HCT116 (cell line): ENCODE measurements at regions not wholly inside any gene's neighbourhood (a gene's known extent, or its start where the extent isn't known, plus 50 kb on each side); places are given as distances from the start of the nearest gene placed in this dataset.

Source experiments
- ATAC-seq: fragments of 200-7000 bp; cut with Tn5 transposase; 2 replicates; pipeline ENCODE4 v1.9.1; 2020; ENCODE audit warnings: mild to moderate bottlenecking, moderate library complexity
- BruUV-seq: library from RNA; stranded (reverse); fragments of 400-500 nt; replicated peaks from 2 replicates; lab custom pipeline; 2021; lab: Mats Ljungman, UMichigan
- CTCF ChIA-PET: fragments of 300-600 bp; sonication (Branson Sonifier 250); formaldehyde crosslinking; loops from one replicate; lab custom pipeline; 2021; ENCODE audit warnings: antibody characterized with exemption; lab: Charles Lee
- POLR2A ChIA-PET: fragments of 300-600, 350-600 bp; sonication (Branson Sonifier 250); formaldehyde crosslinking; loops from one replicate; lab custom pipeline; 2021; ENCODE audit warnings: antibody characterized with exemption; lab: Charles Lee
- RAD21 ChIA-PET, 2 experiments: fragments of 300-600 bp; sonication (Branson Sonifier 250); formaldehyde crosslinking; loops; one replicate each; lab custom pipeline; 2023; ENCODE audit warnings: low total read pairs in 2 of 2; ENCODE audit not compliant: uncharacterized antibody in 2 of 2, unreplicated experiment in 2 of 2, low non-redundant PET in 1 of 2; lab: Charles Lee
- DNase-seq: peaks from one replicate; pipeline ENCODE4 v3.0.0-alpha.2; 2010; ENCODE audit warnings: low read depth, low spot score
- H2AFZ ChIP-seq: fragments of 200-600 bp; shearing (Covaris generic), sonication (generic); 2 replicates; pipeline ENCODE4 v1.6.1; 2017; ENCODE audit warnings: low read depth, mixed run types, mixed read lengths, antibody characterized with exemption, low read length; ENCODE audit not compliant: poor library complexity, severe bottlenecking
- H3K27ac ChIP-seq: 2 replicates; pipeline ENCODE4 v1.5.1; 2012; ENCODE audit warnings: low read depth, low read length
- H3K27me3 ChIP-seq: fragments of 200-600 bp; sonication (generic); 2 replicates; pipeline ENCODE4 v1.6.1; 2016; ENCODE audit warnings: mixed run types, low read length, mixed read lengths; ENCODE audit not compliant: insufficient read depth
- H3K36me3 ChIP-seq, 2 experiments: fragments of 200-500 bp in 1 of 2; fragments of 200-600 bp in 1 of 2; sonication (Bioruptor generic) in 1 of 2; sonication (generic) in 1 of 2; 2 replicates each; pipeline versions ENCODE4 v1.5.1 to v1.6.1; 2014 to 2016; ENCODE audit warnings: low read length in 2 of 2, inconsistent platforms in 1 of 2, mixed read lengths in 1 of 2, mixed run types in 1 of 2; ENCODE audit not compliant: insufficient read depth in 2 of 2, control insufficient read depth in 1 of 2
- H3K4me1 ChIP-seq, 2 experiments: fragments of 200-600 bp in 1 of 2; sonication (generic) in 1 of 2; 2 replicates each; pipeline versions ENCODE4 v1.5.1 to v1.6.1; 2012 to 2017; ENCODE audit warnings: low read length in 2 of 2, inconsistent platforms in 1 of 2, mild to moderate bottlenecking in 1 of 2, mixed read lengths in 1 of 2, mixed run types in 1 of 2, moderate library complexity in 1 of 2; ENCODE audit not compliant: insufficient read depth in 2 of 2, control insufficient read depth in 1 of 2
- H3K4me2 ChIP-seq: fragments of 200-600 bp; sonication (generic); 2 replicates; pipeline ENCODE4 v1.6.1; 2017; ENCODE audit warnings: mixed run types, low read length, mixed read lengths
- H3K4me3 ChIP-seq, 2 experiments: fragments of 200-600 bp in 1 of 2; sonication (generic) in 1 of 2; replicated peaks in 1 of 2; 2 replicates each; pipeline ENCODE4 v1.5.1; 2011 to 2016; ENCODE audit warnings: low read length in 2 of 2, control low read depth in 1 of 2, low read depth in 1 of 2, mild to moderate bottlenecking in 1 of 2, mixed read lengths in 1 of 2, mixed run types in 1 of 2
- H3K79me2 ChIP-seq: fragments of 200-600 bp; sonication (generic); 2 replicates; pipeline ENCODE4 v1.6.1; 2017; ENCODE audit warnings: mild to moderate bottlenecking, mixed run types, low read length, moderate library complexity, mixed read lengths; ENCODE audit not compliant: insufficient read depth
- H3K9ac ChIP-seq: fragments of 200-600 bp; sonication (generic); 2 replicates; pipeline ENCODE4 v1.6.1; 2016; ENCODE audit warnings: low read length, mixed read lengths
- H3K9me2 ChIP-seq: fragments of 200-600 bp; sonication (generic), shearing (Covaris generic); 2 replicates; pipeline ENCODE4 v1.6.1; 2017; ENCODE audit warnings: mixed run types, mild to moderate bottlenecking, moderate library complexity; ENCODE audit not compliant: insufficient read depth
- H3K9me3 ChIP-seq, 2 experiments: fragments of 200-500 bp in 1 of 2; fragments of 200-600 bp in 1 of 2; sonication (Bioruptor generic) in 1 of 2; sonication (generic) in 1 of 2; 2 replicates each; pipeline ENCODE4 v1.6.1; 2014 to 2017; ENCODE audit warnings: low read length in 2 of 2, mixed read lengths in 2 of 2, inconsistent platforms in 1 of 2, low read depth in 1 of 2, mild to moderate bottlenecking in 1 of 2, mixed run types in 1 of 2, moderate library complexity in 1 of 2; ENCODE audit not compliant: control insufficient read depth in 1 of 2, insufficient read depth in 1 of 2
- H4K20me1 ChIP-seq: fragments of 200-600 bp; sonication (generic), shearing (Covaris generic); 2 replicates; pipeline ENCODE4 v1.6.1; 2017; ENCODE audit warnings: mixed run types, mild to moderate bottlenecking, moderate library complexity; ENCODE audit not compliant: insufficient read depth
- EZH2phosphoT487 ChIP-seq: fragments of 200-600 bp; IDR thresholded peaks from 2 replicates; pipeline ENCODE4 v1.6.1; 2018; ENCODE audit warnings: antibody characterized with exemption, borderline replicate concordance
- JUND ChIP-seq: IDR thresholded peaks from 2 replicates; pipeline ENCODE4 v1.6.1; 2012
- YY1 ChIP-seq: IDR thresholded peaks from 2 replicates; pipeline ENCODE4 v1.6.1; 2011; ENCODE audit warnings: low read length, low read depth, moderate library complexity, mild to moderate bottlenecking; ENCODE audit not compliant: insufficient replicate concordance; ENCODE audit errors: extremely low read depth
- ZFX ChIP-seq: fragments of 450-650 bp; IDR thresholded peaks from 2 replicates; pipeline ENCODE4 v1.6.1; 2017
- intact Hi-C: fragments of 100-400 bp; cut with micrococcal nuclease; formaldehyde crosslinking; loops from 2 replicates; pipeline ENCODE4 v1.10.0; 2022
- TF ChIP-seq, protein P1 (sequence below): IDR thresholded peaks from 2 replicates; pipeline ENCODE4 v1.6.1; 2012
- TF ChIP-seq, protein P2 (sequence below): IDR thresholded peaks from 2 replicates; pipeline ENCODE4 v1.6.1; 2011; ENCODE audit warnings: mild to moderate bottlenecking, low read length, moderate library complexity; ENCODE audit not compliant: insufficient replicate concordance; ENCODE audit errors: extremely low read depth
- TF ChIP-seq, protein P3 (sequence below): IDR thresholded peaks from 2 replicates; pipeline ENCODE4 v1.6.1; 2012
- TF ChIP-seq, protein P4 (sequence below): IDR thresholded peaks from 2 replicates; pipeline ENCODE4 v1.6.1; 2012; ENCODE audit warnings: low read depth

DNA sequence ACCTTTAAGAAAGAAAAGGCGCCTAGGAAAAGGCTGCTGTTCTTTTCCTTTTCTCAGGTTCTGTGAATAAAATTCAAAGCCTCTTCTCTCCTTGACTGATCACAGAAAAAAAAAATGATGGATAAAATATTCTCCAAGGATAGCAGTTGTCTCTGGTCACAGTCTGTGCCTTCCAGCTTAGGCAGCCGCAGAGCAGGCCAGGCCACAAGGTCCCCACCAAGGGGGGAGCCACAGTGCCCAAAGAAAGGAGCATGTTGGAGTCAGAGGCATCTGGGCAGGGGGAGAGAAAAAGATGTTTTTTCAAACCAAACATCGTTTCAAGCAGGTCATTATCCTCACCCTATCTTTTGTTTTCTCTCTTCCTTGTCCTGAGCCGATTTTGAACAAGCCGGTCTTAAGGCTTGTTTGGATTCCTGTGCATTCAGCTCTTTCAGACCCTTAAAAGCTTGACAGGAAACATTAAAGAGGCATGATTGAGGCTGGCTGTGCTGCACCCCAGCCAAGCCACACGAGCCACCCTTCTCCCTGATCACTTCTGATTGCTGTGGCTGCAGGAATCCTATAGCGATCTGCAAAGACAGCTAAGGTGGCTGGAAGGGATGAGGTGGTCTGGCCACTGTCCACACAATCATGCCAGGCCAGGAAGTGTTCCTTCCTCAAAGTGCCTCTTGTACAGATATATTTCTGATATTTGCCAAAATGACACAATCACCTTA, 284.6 kb upstream of the TLE4 start:
- Histone ChIP-seq H3K27ac (no peak overlapping the region), H3K9me3 (no peaks in the 10 kb centered on the region), H3K36me3 (no peaks in the 10 kb centered on the region), H4K20me1 (no peaks in the 10 kb centered on the region), H3K4me3 (no peak overlapping the region), H3K79me2 (no peaks in the 10 kb centered on the region), H3K9ac (no peak overlapping the region), H3K4me1 (no peaks in the 10 kb centered on the region), H3K4me2 (no peak overlapping the region), H3K27me3 (no peaks in the 10 kb centered on the region), H2AFZ (no peak overlapping the region), H3K9me2 (no peaks in the 10 kb centered on the region)
- BruUV-seq = no TSS peak
- ChIA-PET POLR2A (no interaction called here), RAD21 (no interaction called here), CTCF (no interaction called here)
- no peak for TF ChIP-seq ZFX
- TF ChIP-seq, protein P1, sequence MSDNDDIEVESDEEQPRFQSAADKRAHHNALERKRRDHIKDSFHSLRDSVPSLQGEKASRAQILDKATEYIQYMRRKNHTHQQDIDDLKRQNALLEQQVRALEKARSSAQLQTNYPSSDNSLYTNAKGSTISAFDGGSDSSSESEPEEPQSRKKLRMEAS = no peak
- no peak for TF ChIP-seq YY1
- TF ChIP-seq, protein P2, sequence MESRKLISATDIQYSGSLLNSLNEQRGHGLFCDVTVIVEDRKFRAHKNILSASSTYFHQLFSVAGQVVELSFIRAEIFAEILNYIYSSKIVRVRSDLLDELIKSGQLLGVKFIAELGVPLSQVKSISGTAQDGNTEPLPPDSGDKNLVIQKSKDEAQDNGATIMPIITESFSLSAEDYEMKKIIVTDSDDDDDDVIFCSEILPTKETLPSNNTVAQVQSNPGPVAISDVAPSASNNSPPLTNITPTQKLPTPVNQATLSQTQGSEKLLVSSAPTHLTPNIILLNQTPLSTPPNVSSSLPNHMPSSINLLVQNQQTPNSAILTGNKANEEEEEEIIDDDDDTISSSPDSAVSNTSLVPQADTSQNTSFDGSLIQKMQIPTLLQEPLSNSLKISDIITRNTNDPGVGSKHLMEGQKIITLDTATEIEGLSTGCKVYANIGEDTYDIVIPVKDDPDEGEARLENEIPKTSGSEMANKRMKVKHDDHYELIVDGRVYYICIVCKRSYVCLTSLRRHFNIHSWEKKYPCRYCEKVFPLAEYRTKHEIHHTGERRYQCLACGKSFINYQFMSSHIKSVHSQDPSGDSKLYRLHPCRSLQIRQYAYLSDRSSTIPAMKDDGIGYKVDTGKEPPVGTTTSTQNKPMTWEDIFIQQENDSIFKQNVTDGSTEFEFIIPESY = no peak
- TF ChIP-seq EZH2phosphoT487 = no peak
- no peak for TF ChIP-seq JUND
- TF ChIP-seq, protein P3, sequence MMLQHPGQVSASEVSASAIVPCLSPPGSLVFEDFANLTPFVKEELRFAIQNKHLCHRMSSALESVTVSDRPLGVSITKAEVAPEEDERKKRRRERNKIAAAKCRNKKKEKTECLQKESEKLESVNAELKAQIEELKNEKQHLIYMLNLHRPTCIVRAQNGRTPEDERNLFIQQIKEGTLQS = no peak
- TF ChIP-seq, protein P4, sequence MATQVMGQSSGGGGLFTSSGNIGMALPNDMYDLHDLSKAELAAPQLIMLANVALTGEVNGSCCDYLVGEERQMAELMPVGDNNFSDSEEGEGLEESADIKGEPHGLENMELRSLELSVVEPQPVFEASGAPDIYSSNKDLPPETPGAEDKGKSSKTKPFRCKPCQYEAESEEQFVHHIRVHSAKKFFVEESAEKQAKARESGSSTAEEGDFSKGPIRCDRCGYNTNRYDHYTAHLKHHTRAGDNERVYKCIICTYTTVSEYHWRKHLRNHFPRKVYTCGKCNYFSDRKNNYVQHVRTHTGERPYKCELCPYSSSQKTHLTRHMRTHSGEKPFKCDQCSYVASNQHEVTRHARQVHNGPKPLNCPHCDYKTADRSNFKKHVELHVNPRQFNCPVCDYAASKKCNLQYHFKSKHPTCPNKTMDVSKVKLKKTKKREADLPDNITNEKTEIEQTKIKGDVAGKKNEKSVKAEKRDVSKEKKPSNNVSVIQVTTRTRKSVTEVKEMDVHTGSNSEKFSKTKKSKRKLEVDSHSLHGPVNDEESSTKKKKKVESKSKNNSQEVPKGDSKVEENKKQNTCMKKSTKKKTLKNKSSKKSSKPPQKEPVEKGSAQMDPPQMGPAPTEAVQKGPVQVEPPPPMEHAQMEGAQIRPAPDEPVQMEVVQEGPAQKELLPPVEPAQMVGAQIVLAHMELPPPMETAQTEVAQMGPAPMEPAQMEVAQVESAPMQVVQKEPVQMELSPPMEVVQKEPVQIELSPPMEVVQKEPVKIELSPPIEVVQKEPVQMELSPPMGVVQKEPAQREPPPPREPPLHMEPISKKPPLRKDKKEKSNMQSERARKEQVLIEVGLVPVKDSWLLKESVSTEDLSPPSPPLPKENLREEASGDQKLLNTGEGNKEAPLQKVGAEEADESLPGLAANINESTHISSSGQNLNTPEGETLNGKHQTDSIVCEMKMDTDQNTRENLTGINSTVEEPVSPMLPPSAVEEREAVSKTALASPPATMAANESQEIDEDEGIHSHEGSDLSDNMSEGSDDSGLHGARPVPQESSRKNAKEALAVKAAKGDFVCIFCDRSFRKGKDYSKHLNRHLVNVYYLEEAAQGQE = no peak
- no peak for DNase-seq
- intact Hi-C loops = no loop called here
- no peak for ATAC-seq
